OCI-LY3 (cell line): ENCODE measurements at regions not wholly inside any gene's neighbourhood (a gene's known extent, or its start where the extent isn't known, plus 50 kb on each side); places are given as distances from the start of the nearest gene placed in this dataset.

Experiments
- CTCF ChIP-seq: fragments of 200-600, 300-600 bp; sonication (generic); IDR thresholded peaks from 2 replicates; pipeline ENCODE4 v1.5.1; 2014; ENCODE audit warnings: antibody characterized with exemption, low read length, low read depth
- EZH2phosphoT487 ChIP-seq: fragments of 200-600 bp; shearing (Covaris generic); IDR thresholded peaks from 2 replicates; pipeline ENCODE4 v1.6.1; 2018; ENCODE audit warnings: antibody characterized with exemption, mixed run types, low read depth

- TF ChIP-seq CTCF (no peak), EZH2phosphoT487 (no peak)
Observed at GRCh38 chr1:5399771-5400170, 592.5 kb downstream of the NPHP4 start.
